ENCODE measurements at regions not wholly inside any gene's neighbourhood (a gene's known extent, or its start where the extent isn't known, plus 50 kb on each side); places are given as distances from the start of the nearest gene placed in this dataset.

DNA sequence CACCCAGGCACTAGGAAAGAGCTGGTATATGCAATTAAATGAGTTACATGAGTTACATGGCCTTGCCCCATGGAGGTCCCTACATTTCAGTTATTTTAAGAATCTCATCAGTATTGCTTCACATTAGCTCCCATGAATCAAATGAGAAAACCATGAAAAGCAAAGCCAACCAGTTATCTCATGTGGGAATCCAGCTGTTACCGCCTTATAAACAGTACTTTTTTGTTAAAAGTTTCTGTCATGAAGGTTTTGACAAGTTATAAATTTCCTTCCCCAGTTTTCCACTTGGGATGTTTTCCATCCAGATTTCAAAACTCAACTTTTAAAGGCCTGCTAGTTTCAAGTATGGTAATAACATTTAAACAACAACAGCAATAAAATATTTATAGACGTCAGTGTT is 544.8 kb downstream of the NUF2 start:
- no peak for ATAC-seq
- peaks cover 14% of the 10 kb centered on the region for H3K9me3 Mint-ChIP-seq (ENCODE audit: insufficient read depth)
- H3K36me3 Mint-ChIP-seq (ENCODE audit: low read depth): no peaks in the 10 kb centered on the region
- no peak overlapping the region for H3K27ac Mint-ChIP-seq
- no peaks in the 10 kb centered on the region for H3K27me3 Mint-ChIP-seq (ENCODE audit: low read depth)
- ChIA-PET CTCF (no interaction called here), POLR2A (no interaction called here)
- no peak overlapping the region for H3K4me3 Mint-ChIP-seq
- H3K4me1 Mint-ChIP-seq (ENCODE audit: low read depth): no peaks in the 10 kb centered on the region
- DNase-seq: no peak

- Mint-ChIP-seq H3K27ac (no peak overlapping the region), H3K36me3 (ENCODE audit: low read depth) (no peaks in the 10 kb centered on the region), H3K4me1 (ENCODE audit: low read depth) (no peaks in the 10 kb centered on the region), H3K27me3 (ENCODE audit: low read depth) (no peaks in the 10 kb centered on the region), H3K9me3 (ENCODE audit: insufficient read depth) (peaks cover 15% of the 10 kb centered on the region), H3K4me3 (no peak overlapping the region)
- CTCF ChIA-PET: no interaction called here
- DNase-seq: no peak
- ATAC-seq: no peak
- POLR2A ChIA-PET: no interaction called here
Observed at GRCh38 chr1:163870666-163871065, 548.9 kb downstream of the NUF2 start.

DNA sequence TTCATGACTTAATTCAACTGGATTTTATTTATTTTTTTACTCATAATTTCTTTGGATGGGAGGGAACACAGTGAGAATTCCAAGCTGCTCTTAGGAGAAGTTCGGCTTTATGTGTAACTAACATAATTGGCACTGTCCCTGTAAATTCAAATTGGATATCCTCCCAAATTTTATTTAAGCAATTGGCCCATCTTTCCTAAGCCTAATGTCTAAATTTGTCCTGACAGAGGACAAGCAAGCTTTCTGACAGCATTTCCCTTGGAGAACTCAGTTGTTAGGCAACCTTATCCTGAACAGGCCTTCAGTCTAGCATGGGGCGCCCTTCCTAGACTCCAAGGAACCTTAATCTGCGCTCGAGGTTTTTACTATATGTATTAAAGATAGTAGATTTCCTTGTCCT is 550.3 kb downstream of the NUF2 start:
- H3K9me3 Mint-ChIP-seq (ENCODE audit: insufficient read depth): peaks cover 15% of the 10 kb centered on the region
- ChIA-PET POLR2A (no interaction called here), CTCF (no interaction called here)
- H3K4me1 Mint-ChIP-seq (ENCODE audit: low read depth): no peaks in the 10 kb centered on the region
- H3K36me3 Mint-ChIP-seq (ENCODE audit: low read depth): no peaks in the 10 kb centered on the region
- ATAC-seq: no peak
- DNase-seq: no peak
- H3K4me3 Mint-ChIP-seq: no peak overlapping the region
- no peaks in the 10 kb centered on the region for H3K27me3 Mint-ChIP-seq (ENCODE audit: low read depth)
- no peak overlapping the region for H3K27ac Mint-ChIP-seq

DNA sequence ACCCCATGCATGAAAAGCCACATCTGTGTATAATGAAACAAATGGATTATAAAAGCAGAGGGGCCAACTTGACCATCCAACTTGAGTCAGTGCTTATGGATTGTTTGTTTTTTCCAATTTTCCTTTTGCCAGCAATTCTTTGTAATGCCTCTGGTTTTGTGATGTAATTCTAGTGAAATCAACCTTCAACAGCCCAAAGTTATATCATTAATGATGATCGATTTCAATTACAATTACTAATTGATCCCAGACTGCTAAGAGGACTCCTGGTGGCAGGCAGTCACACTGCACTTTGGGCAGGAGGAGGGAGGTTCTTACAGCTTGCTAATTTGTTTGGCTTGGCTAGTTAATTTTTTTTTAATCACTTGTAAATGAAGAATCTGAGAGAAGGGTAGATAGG is 552.3 kb downstream of the NUF2 start:
- H3K27ac Mint-ChIP-seq: no peak overlapping the region
- H3K9me3 Mint-ChIP-seq (ENCODE audit: insufficient read depth): peaks cover 15% of the 10 kb centered on the region
- ATAC-seq (no peak), DNase-seq (no peak)
- no peaks in the 10 kb centered on the region for H3K4me1 Mint-ChIP-seq (ENCODE audit: low read depth)
- H3K4me3 Mint-ChIP-seq: no peak overlapping the region
- POLR2A ChIA-PET: no interaction called here
- no peaks in the 10 kb centered on the region for H3K27me3 Mint-ChIP-seq (ENCODE audit: low read depth)
- CTCF ChIA-PET: no interaction called here
- no peaks in the 10 kb centered on the region for H3K36me3 Mint-ChIP-seq (ENCODE audit: low read depth)

DNA sequence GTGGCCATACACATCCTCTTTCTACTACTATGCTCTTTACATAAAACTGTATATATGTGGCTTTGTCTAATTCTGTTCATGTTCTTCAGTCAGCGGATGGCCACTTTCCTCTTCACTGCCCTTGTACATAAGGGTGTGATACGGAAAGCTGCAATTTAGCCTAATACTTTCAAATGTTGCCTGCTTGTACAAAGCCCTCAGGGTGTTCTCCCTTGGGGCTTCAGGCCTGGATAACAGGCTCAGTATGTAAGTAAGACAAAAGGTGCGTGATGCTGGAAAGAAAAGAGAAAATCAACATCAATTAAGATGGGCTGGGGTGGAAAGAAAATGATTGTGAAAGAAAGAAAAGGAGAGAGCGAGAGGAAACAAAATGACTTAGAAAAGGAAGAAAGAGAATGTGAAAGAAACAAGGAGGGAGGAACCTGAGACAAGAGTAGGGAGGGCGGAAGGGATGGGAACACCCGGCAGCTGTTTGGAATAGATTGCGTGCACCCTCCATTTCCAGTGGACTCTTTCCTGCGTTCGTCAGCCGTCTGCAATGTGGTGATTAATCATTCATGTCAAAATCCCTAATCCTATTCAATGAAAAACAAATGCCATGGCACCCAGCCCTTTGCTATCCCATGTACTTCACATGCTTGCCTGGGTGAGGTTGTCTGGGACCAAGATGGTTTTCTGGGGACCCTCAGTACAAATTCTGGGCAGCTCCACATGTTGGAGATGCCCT is 553.6 kb downstream of the NUF2 start:
- peaks cover 15% of the 10 kb centered on the region for H3K9me3 Mint-ChIP-seq (ENCODE audit: insufficient read depth)
- H3K4me1 Mint-ChIP-seq (ENCODE audit: low read depth): no peaks in the 10 kb centered on the region
- CTCF ChIA-PET: no interaction called here
- H3K36me3 Mint-ChIP-seq (ENCODE audit: low read depth): no peaks in the 10 kb centered on the region
- H3K27me3 Mint-ChIP-seq (ENCODE audit: low read depth): no peaks in the 10 kb centered on the region
- POLR2A ChIA-PET: no interaction called here
- no peak for DNase-seq
- no peak overlapping the region for H3K4me3 Mint-ChIP-seq
- ATAC-seq: no peak
- H3K27ac Mint-ChIP-seq: no peak overlapping the region

- Mint-ChIP-seq H3K4me1 (ENCODE audit: low read depth) (no peaks in the 10 kb centered on the region), H3K36me3 (ENCODE audit: low read depth) (no peaks in the 10 kb centered on the region), H3K27ac (no peak overlapping the region), H3K27me3 (ENCODE audit: low read depth) (no peaks in the 10 kb centered on the region), H3K9me3 (ENCODE audit: insufficient read depth) (peaks cover 15% of the 10 kb centered on the region), H3K4me3 (no peak overlapping the region)
- POLR2A ChIA-PET: no interaction called here
- DNase-seq: no peak
- ATAC-seq: no peak
- CTCF ChIA-PET: no interaction called here
Observed at GRCh38 chr1:163875927-163876320, 554.2 kb downstream of the NUF2 start.

GRCh38 chr1:163876546-163876945 is 554.8 kb downstream of the NUF2 start:
- Mint-ChIP-seq H3K27me3 (ENCODE audit: low read depth) (no peaks in the 10 kb centered on the region), H3K36me3 (ENCODE audit: low read depth) (no peaks in the 10 kb centered on the region), H3K27ac (no peak overlapping the region), H3K4me1 (ENCODE audit: low read depth) (no peaks in the 10 kb centered on the region), H3K9me3 (ENCODE audit: insufficient read depth) (peaks cover 13% of the 10 kb centered on the region), H3K4me3 (no peak overlapping the region)
- POLR2A ChIA-PET: no interaction called here
- ATAC-seq (no peak), DNase-seq (no peak)
- CTCF ChIA-PET: no interaction called here

DNA sequence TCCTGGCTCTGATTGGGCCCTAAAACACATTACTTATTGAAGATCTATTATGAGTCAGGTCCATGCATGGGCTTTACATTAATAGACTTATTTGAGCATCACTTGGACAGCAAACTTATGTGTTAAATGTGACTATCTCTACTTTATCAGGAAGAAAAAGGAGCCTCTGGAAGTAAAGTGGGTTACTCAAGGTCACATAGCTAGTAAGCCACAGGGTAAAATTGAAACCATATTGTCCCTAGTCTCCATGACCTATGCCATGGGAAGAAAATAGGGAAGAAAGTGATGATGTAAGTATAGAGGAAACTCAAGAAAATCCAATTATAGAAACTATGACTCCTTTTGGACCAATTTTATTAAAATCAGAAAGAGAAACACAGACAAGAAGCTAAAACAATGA is 555.3 kb downstream of the NUF2 start:
- DNase-seq (no peak), ATAC-seq (no peak)
- Mint-ChIP-seq H3K4me3 (no peak overlapping the region), H3K27me3 (ENCODE audit: low read depth) (no peaks in the 10 kb centered on the region), H3K27ac (no peak overlapping the region), H3K36me3 (ENCODE audit: low read depth) (no peaks in the 10 kb centered on the region), H3K4me1 (ENCODE audit: low read depth) (no peaks in the 10 kb centered on the region), H3K9me3 (ENCODE audit: insufficient read depth) (peaks cover 10% of the 10 kb centered on the region)
- ChIA-PET POLR2A (no interaction called here), CTCF (no interaction called here)

- no peak overlapping the region for H3K4me3 Mint-ChIP-seq
- CTCF ChIA-PET: no interaction called here
Observed at GRCh38 chr1:163885510-163885909, 563.8 kb downstream of the NUF2 start.

DNA sequence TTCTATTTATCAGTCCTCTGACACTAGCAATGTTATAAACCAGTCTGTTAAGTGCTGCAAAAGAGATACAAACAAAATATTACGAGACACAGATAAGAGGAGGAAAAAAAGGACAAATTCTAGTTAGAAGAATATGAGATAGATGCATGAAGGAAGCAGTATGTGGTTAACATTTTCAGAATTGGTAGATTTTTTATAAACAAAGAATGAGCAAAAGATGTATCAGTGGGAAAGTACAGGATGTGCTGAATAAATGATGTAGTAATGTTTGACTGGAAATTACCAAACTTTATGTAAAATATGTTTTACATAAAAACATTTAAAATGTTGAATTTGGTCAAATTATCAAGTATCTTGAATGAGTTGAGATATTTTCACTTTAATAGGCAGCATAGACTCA is 574.2 kb downstream of the NUF2 start:
- Mint-ChIP-seq H3K4me1 (ENCODE audit: low read depth) (no peaks in the 10 kb centered on the region), H3K27ac (no peak overlapping the region), H3K4me3 (no peak overlapping the region), H3K36me3 (ENCODE audit: low read depth) (no peaks in the 10 kb centered on the region), H3K27me3 (ENCODE audit: low read depth) (no peaks in the 10 kb centered on the region), H3K9me3 (ENCODE audit: insufficient read depth) (no peaks in the 10 kb centered on the region)
- no peak for ATAC-seq
- DNase-seq: no peak
- ChIA-PET POLR2A (no interaction called here), CTCF (no interaction called here)

More at GRCh38 chr1:163885510-163885909, 563.8 kb downstream of the NUF2 start:
- no peaks in the 10 kb centered on the region for H3K9me3 Mint-ChIP-seq (ENCODE audit: insufficient read depth)
- POLR2A ChIA-PET: no interaction called here
- H3K27ac Mint-ChIP-seq: no peak overlapping the region
- no peaks in the 10 kb centered on the region for H3K27me3 Mint-ChIP-seq (ENCODE audit: low read depth)
- ATAC-seq (no peak), DNase-seq (no peak)
- H3K36me3 Mint-ChIP-seq (ENCODE audit: low read depth): no peaks in the 10 kb centered on the region
- H3K4me1 Mint-ChIP-seq (ENCODE audit: low read depth): no peaks in the 10 kb centered on the region

DNA sequence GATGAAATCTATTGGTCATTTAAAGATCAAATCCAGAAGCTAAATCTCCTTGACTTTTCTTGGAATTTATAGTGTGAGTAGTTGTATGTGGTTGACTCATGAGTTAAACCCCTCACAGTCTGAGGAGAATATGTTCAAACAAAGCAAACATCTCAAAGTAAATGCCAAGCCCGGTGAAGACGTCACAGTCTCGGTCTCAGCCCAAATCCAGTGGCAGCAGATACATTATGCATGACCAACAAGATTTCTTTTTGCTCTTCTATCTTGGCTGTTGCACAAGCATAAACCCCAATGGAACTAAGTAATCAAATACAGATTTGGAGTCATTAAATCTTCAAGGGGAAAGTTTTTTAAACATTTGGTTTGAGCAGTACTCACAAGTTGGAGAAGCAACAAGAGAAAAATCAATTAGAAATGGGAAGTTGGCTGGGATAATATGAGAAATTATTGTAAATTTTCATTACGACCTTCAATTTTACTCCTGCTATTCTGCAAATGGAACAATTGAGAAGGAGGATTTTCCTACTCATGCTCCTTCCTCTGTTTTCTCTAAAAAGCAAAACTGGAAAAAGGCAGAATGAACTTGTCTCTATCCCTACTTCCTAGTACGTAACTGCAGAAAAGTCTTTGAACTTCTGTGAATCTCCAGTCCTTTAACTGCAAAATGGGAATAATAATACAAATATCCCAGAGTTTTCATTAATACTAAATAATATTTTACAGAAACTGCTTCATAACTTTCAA is 575.8 kb downstream of the NUF2 start:
- no peak overlapping the region for H3K4me3 Mint-ChIP-seq
- no peaks in the 10 kb centered on the region for H3K9me3 Mint-ChIP-seq (ENCODE audit: insufficient read depth)
- no peak for DNase-seq
- no peaks in the 10 kb centered on the region for H3K36me3 Mint-ChIP-seq (ENCODE audit: low read depth)
- ChIA-PET CTCF (no interaction called here), POLR2A (no interaction called here)
- ATAC-seq: no peak
- H3K27ac Mint-ChIP-seq: no peak overlapping the region
- H3K4me1 Mint-ChIP-seq (ENCODE audit: low read depth): no peaks in the 10 kb centered on the region
- H3K27me3 Mint-ChIP-seq (ENCODE audit: low read depth): no peaks in the 10 kb centered on the region

DNA sequence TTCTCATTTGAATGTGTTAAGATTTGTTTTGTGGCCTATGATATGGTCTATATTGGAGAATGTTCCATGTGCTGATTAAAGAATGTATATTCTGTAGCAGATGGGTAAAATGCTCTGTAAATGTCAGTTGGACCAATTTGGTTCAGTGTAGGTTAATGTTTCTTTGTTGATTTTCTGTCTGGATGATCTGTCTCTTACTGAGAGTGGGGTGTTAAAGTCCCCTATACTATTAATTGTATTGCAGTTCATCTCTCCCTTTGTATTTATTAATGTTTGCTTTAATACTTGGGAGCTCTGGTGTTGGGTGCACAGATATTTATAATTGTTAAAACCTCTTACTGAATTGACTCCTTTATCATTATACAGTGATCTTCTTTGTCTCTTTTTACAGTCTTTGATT is 584.5 kb downstream of the NUF2 start:
- DNase-seq (no peak), ATAC-seq (no peak)
- Mint-ChIP-seq H3K9me3 (ENCODE audit: insufficient read depth) (peaks cover 30% of the 10 kb centered on the region), H3K27ac (no peak overlapping the region), H3K36me3 (ENCODE audit: low read depth) (no peaks in the 10 kb centered on the region), H3K4me3 (no peak overlapping the region), H3K27me3 (ENCODE audit: low read depth) (no peaks in the 10 kb centered on the region), H3K4me1 (ENCODE audit: low read depth) (no peaks in the 10 kb centered on the region)
- ChIA-PET CTCF (no interaction called here), POLR2A (no interaction called here)

All from activated CD8-positive, alpha-beta T cell treated with anti-CD3 and anti-CD28 coated beads, Interleukin-2, amount 10 ng/mL, durations not matched to agents 7 days and 5 days (primary cell).